ENCODE measurements at regions not wholly inside any gene's neighbourhood (a gene's known extent, or its start where the extent isn't known, plus 50 kb on each side); places are given as distances from the start of the nearest gene placed in this dataset.

DNA sequence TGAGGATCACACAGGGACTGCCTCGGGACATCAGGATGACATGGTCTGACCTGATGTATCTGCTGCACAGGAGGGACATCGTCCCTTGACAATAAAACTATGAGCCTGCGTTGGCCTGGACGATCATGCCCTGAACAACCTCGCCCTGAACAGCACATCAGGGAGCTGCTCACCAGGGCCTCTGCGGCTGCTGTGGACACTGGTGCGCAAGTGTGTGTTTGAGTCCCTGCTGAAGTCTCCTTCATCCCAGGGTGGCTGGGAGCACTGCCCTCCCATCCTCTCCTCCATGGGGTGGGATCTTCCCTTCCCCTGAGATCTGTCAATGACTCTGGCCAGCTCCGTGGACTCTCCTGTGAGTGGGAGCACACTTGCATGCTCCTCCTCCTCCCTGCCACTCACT lies 257.8 kb downstream of the RBFOX3 start:
- Histone ChIP-seq H3K9ac (ENCODE audit: low read length) (no peak overlapping the region), H4K20me1 (ENCODE audit: insufficient read depth) (no peaks in the 10 kb centered on the region), H3K4me3 (replicated peaks in 1 of 2; ENCODE audit: low read depth in 1 of 2, low read length in 2 of 2) (no peak overlapping the region), H3K9me3 (ENCODE audit: control insufficient read depth in 1 of 2, insufficient read depth in 1 of 2, low read depth in 1 of 2, low read length in 2 of 2) (peaks cover 0 to 6% of the 10 kb centered on the region in 2 experiments; a peak in 1 of 4 replicates), H3K79me2 (ENCODE audit: insufficient read depth, low read length) (no peaks in the 10 kb centered on the region), H3K4me2 (ENCODE audit: low read length) (no peak overlapping the region), H3K27me3 (ENCODE audit: insufficient read depth, low read length) (peaks cover 88% of the 10 kb centered on the region), H3K27ac (ENCODE audit: low read depth, low read length) (no peak overlapping the region), H3K9me2 (ENCODE audit: insufficient read depth) (no peaks in the 10 kb centered on the region), H3K4me1 (ENCODE audit: control insufficient read depth in 1 of 2, insufficient read depth in 2 of 2, low read length in 2 of 2) (no peaks in the 10 kb centered on the region), H2AFZ (ENCODE audit: low read depth, low read length, poor library complexity, severe bottlenecking) (no peak overlapping the region), H3K36me3 (ENCODE audit: control insufficient read depth in 1 of 2, insufficient read depth in 2 of 2, low read length in 2 of 2) (no peaks in the 10 kb centered on the region)
- ChIA-PET RAD21 (ENCODE audit: low non-redundant PET in 1 of 2, low total read pairs in 2 of 2, uncharacterized antibody in 2 of 2, unreplicated experiment in 2 of 2) (no interaction called here), CTCF (no interaction called here), POLR2A (no interaction called here)
- TF ChIP-seq ELF1 (IDR thresholded peaks at IDR 0.05; ENCODE audit: borderline replicate concordance, low read depth) = no peak
- no peak for TF ChIP-seq EZH2phosphoT487 (IDR thresholded peaks at IDR 0.05; ENCODE audit: borderline replicate concordance)
- TF ChIP-seq JUND (IDR thresholded peaks at IDR 0.05) = no peak
- TF ChIP-seq SP1 (IDR thresholded peaks at IDR 0.05; ENCODE audit: low read depth) = no peak
- TF ChIP-seq YY1 (IDR thresholded peaks at IDR 0.05; ENCODE audit: extremely low read depth, insufficient replicate concordance, low read depth, low read length) = no peak
- no peak for TF ChIP-seq EGR1 (IDR thresholded peaks at IDR 0.05; ENCODE audit: low read depth)
- TF ChIP-seq FOSL1 (IDR thresholded peaks at IDR 0.05; ENCODE audit: low read depth) = no peak
- TF ChIP-seq POLR2A (IDR thresholded peaks at IDR 0.05; ENCODE audit: borderline replicate concordance, extremely low read depth, insufficient read depth, insufficient read length) = no peak
- no peak for TF ChIP-seq ZNF274 (IDR thresholded peaks at IDR 0.05; ENCODE audit: low read depth, low read length)
- TF ChIP-seq, protein P1, sequence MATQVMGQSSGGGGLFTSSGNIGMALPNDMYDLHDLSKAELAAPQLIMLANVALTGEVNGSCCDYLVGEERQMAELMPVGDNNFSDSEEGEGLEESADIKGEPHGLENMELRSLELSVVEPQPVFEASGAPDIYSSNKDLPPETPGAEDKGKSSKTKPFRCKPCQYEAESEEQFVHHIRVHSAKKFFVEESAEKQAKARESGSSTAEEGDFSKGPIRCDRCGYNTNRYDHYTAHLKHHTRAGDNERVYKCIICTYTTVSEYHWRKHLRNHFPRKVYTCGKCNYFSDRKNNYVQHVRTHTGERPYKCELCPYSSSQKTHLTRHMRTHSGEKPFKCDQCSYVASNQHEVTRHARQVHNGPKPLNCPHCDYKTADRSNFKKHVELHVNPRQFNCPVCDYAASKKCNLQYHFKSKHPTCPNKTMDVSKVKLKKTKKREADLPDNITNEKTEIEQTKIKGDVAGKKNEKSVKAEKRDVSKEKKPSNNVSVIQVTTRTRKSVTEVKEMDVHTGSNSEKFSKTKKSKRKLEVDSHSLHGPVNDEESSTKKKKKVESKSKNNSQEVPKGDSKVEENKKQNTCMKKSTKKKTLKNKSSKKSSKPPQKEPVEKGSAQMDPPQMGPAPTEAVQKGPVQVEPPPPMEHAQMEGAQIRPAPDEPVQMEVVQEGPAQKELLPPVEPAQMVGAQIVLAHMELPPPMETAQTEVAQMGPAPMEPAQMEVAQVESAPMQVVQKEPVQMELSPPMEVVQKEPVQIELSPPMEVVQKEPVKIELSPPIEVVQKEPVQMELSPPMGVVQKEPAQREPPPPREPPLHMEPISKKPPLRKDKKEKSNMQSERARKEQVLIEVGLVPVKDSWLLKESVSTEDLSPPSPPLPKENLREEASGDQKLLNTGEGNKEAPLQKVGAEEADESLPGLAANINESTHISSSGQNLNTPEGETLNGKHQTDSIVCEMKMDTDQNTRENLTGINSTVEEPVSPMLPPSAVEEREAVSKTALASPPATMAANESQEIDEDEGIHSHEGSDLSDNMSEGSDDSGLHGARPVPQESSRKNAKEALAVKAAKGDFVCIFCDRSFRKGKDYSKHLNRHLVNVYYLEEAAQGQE (IDR thresholded peaks at IDR 0.05; ENCODE audit: low read depth) = no peak
- DNase-seq (ENCODE audit: low read depth, low spot score) (no peak), ATAC-seq (no peak)
- BruUV-seq (replicated peaks) = no TSS peak
- intact Hi-C loops (cut with micrococcal nuclease) = no loop called here
